GM19193 (cell line): ENCODE measurements at regions not wholly inside any gene's neighbourhood (a gene's known extent, or its start where the extent isn't known, plus 50 kb on each side); places are given as distances from the start of the nearest gene placed in this dataset.

Source experiments
- POLR2A ChIP-seq: IDR thresholded peaks from 4 replicates; pipeline ENCODE4 v1.6.1; 2011; ENCODE audit not compliant: insufficient read depth, insufficient read length; ENCODE audit errors: extremely low read depth

DNA sequence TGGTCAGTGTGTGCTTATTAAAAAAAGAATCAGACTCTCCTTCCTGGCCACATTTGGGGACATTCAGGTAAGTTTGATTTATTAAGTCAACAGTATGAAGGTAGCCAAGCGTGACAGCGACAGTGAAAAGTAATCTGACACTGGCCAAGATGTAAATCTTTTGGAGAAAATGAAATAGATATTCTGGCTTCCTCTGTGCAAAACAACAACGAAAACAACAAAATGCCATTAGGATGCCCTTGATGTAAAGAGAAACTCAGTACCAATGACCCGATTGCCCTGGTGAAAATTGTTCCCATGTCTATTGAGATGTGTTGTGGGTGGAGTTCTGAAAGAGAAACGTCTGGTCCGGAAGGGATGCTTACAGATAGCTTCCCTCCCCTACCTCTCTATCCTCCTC lies 267.8 kb downstream of the MAT2B start:
- TF ChIP-seq POLR2A, result no peak

GRCh38 chr5:163789870-163790269 lies 284.5 kb downstream of the MAT2B start:
- no peak for TF ChIP-seq POLR2A

DNA sequence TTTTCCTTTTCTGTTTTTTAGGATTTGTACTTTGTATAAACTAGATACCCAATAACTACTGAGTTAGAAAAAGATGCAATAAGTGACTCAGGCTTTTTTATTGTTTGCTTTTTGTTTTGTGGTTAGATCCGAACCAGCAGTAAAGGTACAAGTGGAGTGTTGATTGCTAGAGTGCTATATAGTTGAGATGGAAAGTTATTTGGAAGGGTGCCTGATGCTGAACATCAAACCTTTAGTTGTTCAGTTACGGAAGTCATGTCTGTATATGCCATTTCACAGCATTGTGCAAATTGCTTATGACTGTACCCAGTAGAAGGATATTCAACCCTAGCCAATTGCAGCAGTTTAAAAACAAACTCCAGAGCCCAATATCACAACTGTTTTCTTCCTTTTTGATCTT lies 285.1 kb downstream of the MAT2B start:
- TF ChIP-seq POLR2A, result no peak

DNA sequence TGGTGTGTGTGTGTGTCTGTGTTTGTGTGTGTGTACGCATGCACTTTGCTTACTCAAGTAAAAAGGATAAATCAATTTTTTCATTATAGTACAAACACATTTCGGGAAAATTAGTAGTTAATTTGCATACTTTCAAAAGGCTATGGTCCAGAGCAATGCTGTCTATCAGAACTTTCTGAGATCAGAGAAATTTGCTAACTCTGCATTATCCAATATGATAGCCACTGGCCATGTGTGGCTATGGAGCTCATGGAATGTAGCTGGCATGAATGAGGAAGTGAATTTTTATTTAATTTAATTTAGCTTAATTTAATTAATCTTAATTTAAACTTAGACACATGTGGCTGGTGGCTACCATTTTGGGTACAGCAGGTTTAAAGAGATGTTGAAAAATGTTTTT lies 289.6 kb downstream of the MAT2B start:
- no peak for TF ChIP-seq POLR2A

GRCh38 chr5:163807781-163808180 lies 302.4 kb downstream of the MAT2B start:
- no peak for TF ChIP-seq POLR2A

- no peak for TF ChIP-seq POLR2A
Measured at GRCh38 chr5:163809473-163809872, 304.1 kb downstream of the MAT2B start.

DNA sequence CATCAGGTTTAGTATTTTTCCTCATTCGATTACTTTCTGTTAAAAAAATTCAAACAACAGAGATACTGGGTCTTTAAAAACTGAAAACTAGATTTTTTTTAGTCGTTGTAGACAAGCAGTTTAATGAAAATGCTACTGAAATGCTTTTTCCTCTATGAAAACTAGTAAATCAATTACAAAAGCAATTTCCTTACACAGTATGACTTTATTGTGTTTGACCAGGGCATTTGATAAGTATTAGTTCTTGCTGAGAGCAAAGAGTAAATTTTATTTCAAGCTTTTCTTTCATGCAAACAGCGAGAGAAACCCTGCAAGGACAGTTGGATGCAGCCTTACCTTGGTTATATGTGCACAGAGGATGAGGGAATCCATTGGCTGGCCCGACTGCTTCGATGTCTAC lies 308.5 kb downstream of the MAT2B start:
- no peak for TF ChIP-seq POLR2A

GRCh38 chr5:163815240-163815791 lies 309.9 kb downstream of the MAT2B start:
- TF ChIP-seq POLR2A, result no peak

- no peak for TF ChIP-seq POLR2A
Measured at GRCh38 chr5:163821142-163821541, 315.7 kb downstream of the MAT2B start.

GRCh38 chr5:163822548-163822947 lies 317.1 kb downstream of the MAT2B start:
- no peak for TF ChIP-seq POLR2A

DNA sequence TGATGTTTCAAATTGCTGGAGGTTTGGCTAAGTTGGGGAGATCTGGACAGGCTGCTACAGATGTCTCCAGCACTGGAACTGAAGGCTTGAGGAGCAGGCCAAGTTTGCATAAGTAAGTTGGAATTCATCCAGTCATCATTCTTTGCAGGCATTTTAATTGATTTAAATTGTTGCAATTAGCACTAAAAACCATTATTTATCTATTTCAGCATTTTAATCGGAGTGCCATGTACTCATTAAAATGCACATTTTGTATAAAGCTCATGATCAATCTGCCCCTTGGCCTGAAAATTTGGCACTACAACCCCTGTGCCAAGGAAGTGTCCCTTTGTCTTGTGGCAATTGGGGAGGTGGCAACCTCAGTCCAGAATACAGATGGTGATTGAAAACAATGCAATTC lies 320.2 kb downstream of the MAT2B start:
- no peak for TF ChIP-seq POLR2A

DNA sequence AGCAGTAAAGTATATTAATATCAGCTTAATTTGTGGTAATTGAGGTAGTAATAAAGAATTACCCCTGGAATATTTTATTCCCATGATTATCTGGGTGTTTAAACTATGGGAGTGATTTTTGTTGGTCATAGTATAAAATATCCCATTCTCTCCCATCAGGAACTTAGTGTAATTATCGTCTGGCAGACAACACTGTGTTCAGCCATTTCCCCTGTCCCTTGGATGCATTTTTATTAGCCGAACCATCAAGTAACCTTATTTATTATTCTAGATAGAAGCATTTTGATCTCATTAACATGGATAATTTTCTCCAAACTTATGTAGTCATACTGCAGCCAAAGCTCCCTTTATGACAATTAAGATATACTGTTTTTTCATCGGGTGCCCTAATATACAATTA lies 320.8 kb downstream of the MAT2B start:
- no peak for TF ChIP-seq POLR2A

GRCh38 chr5:163832155-163832554 lies 326.7 kb downstream of the MAT2B start:
- TF ChIP-seq POLR2A, result no peak

DNA sequence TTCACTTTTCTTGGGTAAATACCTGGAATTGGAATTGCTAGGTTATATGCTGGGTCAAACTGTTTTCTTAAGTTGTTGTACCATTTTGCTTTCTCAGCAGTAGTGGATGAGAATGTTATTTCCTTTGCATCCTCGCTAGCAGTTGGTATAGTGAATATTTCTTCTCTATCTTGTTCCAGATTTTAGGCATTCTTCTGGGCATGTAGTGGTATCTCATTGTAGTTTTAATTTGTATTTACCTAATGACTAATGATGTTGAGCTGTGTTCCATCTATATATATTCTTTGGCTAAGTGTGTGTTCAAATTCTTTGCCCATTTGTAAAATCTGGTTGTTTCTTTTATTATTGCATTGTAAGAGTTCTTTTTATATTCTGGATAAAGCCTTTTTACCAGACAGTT lies 333.3 kb downstream of the MAT2B start:
- TF ChIP-seq POLR2A, result no peak

DNA sequence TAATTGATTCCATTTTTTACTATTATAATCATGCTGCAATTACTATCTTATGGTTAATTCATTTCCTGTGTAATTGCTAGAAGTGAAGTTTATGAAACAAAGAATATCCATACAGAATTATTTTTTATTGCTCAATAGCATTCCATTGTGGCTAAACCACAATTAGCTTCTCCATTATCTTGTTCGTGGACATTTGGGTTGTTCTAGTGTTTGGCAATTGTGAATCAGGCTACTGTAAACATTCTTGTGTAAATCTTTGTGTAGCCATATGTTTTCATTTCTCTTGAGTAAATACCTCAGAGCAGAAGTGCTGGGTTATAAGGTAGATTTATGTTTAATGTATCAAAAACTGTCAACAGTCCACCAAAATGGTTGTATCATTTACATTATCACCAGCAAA lies 341.1 kb downstream of the MAT2B start:
- TF ChIP-seq POLR2A, result no peak

DNA sequence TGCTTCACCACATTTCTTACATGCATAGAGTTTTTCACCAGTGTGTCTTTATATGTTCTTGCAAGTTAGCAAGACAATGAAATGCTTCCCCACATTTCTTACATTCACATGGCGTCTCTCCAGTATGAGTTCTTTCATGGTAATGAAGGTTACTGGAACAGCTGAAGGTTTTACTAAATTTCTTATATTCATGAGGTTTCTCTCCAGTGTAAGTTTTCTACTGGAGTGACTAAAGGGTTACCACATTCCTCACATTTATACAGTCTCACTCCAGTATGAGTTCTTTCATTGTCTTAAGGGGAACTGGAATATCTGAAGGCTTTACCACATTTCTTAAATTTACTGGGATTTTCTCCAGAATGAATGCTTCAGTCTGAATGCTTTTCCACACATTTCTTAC lies 350.3 kb downstream of the MAT2B start:
- TF ChIP-seq POLR2A, result no peak

- no peak for TF ChIP-seq POLR2A
Measured at GRCh38 chr5:163861670-163862069, 356.3 kb downstream of the MAT2B start.
